ENCODE measurements at regions not wholly inside any gene's neighbourhood (a gene's known extent, or its start where the extent isn't known, plus 50 kb on each side); places are given as distances from the start of the nearest gene placed in this dataset.

GRCh38 chr2:12315224-12315623, 401.5 kb upstream of the TRIB2 start:
- Histone ChIP-seq H3K36me3 (no peaks in the 10 kb centered on the region), H3K27ac (no peak overlapping the region), H3K4me1 (no peaks in the 10 kb centered on the region), H3K27me3 (no peaks in the 10 kb centered on the region), H3K4me3 (no peak overlapping the region), H3K9me3 (no peaks in the 10 kb centered on the region)
- intact Hi-C loops (cut with DNase I): no loop called here
- DNase-seq (no peak), ATAC-seq (no peak)
- TF ChIP-seq CTCF (IDR thresholded peaks at IDR 0.05): no peak

- no peaks in the 10 kb centered on the region for H3K36me3 ChIP-seq
- H3K27ac ChIP-seq: no peak overlapping the region
- no peak overlapping the region for H3K4me3 ChIP-seq
- no peaks in the 10 kb centered on the region for H3K27me3 ChIP-seq
- peaks cover 5% of the 10 kb centered on the region for H3K4me1 ChIP-seq
- intact Hi-C loops (cut with DNase I): no loop called here
- no peak for TF ChIP-seq CTCF (IDR thresholded peaks at IDR 0.05)
- ATAC-seq: no peak
- no peaks in the 10 kb centered on the region for H3K9me3 ChIP-seq
- DNase-seq: no peak
Measured at GRCh38 chr2:12316476-12316875, 400.3 kb upstream of the TRIB2 start.

- Histone ChIP-seq H3K27ac (no peak overlapping the region), H3K36me3 (no peaks in the 10 kb centered on the region), H3K27me3 (no peaks in the 10 kb centered on the region), H3K4me3 (no peak overlapping the region), H3K9me3 (no peaks in the 10 kb centered on the region), H3K4me1 (peaks cover 5% of the 10 kb centered on the region)
- intact Hi-C loops (cut with DNase I): no loop called here
- TF ChIP-seq CTCF (IDR thresholded peaks at IDR 0.05): no peak
- DNase-seq (no peak), ATAC-seq (no peak)
Measured at GRCh38 chr2:12317286-12317685, 399.4 kb upstream of the TRIB2 start.

- intact Hi-C loops (cut with DNase I): no loop called here
- DNase-seq (no peak), ATAC-seq (no peak)
- no peak for TF ChIP-seq CTCF (IDR thresholded peaks at IDR 0.05)
- no peak overlapping the region for H3K4me3 ChIP-seq
- peaks cover 5% of the 10 kb centered on the region for H3K4me1 ChIP-seq
- no peak overlapping the region for H3K27ac ChIP-seq
- no peaks in the 10 kb centered on the region for H3K27me3 ChIP-seq
- no peaks in the 10 kb centered on the region for H3K9me3 ChIP-seq
- H3K36me3 ChIP-seq: no peaks in the 10 kb centered on the region
Measured at GRCh38 chr2:12317814-12318426, 398.8 kb upstream of the TRIB2 start.

GRCh38 chr2:12318427-12319057, 398.2 kb upstream of the TRIB2 start:
- no peaks in the 10 kb centered on the region for H3K27me3 ChIP-seq
- H3K36me3 ChIP-seq: no peaks in the 10 kb centered on the region
- TF ChIP-seq CTCF (IDR thresholded peaks at IDR 0.05): no peak
- intact Hi-C loops (cut with DNase I): no loop called here
- H3K27ac ChIP-seq: no peak overlapping the region
- ATAC-seq (no peak), DNase-seq (no peak)
- H3K9me3 ChIP-seq: no peaks in the 10 kb centered on the region
- peaks cover 5% of the 10 kb centered on the region for H3K4me1 ChIP-seq
- H3K4me3 ChIP-seq: no peak overlapping the region
